ENCODE measurements at regions not wholly inside any gene's neighbourhood (a gene's known extent, or its start where the extent isn't known, plus 50 kb on each side); places are given as distances from the start of the nearest gene placed in this dataset.

DNA sequence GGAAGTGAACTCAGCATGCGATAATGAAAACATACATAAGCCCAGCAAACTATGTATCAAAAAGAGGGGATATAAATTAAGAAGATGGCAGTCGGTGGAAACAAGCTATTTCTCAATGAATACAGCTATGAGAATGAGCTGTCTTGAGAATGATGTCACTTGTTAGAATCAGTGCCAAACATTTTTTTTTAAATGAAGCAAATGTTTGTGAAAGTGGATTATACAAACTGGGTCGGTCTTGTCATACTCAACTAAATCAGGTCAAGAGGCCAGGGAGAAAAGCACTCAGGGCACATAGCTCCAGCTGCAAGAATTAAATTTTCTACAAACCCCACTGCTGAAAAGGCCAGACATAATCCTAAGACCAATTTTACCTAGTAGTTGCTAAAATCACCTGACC, 1048.4 kb downstream of the SLITRK1 start:
- Histone ChIP-seq H3K27me3 (ENCODE audit: control insufficient read depth, insufficient read depth, low read length) (no peaks in the 10 kb centered on the region), H3K36me3 (ENCODE audit: control insufficient read depth in 2 of 3, insufficient read depth in 3 of 3, low read length in 3 of 3) (no peaks in the 10 kb centered on the region), H3K4me3 (ENCODE audit: low read length in 3 of 3) (no peak overlapping the region), H3K9me3 (ENCODE audit: control insufficient read depth in 2 of 3, insufficient read depth in 1 of 3, low read length in 3 of 3) (no peaks in the 10 kb centered on the region), H3K4me1 (ENCODE audit: control insufficient read depth in 2 of 3, insufficient read depth in 2 of 3, low read depth in 1 of 3, low read length in 3 of 3) (no peaks in the 10 kb centered on the region), H3K9ac (ENCODE audit: low read length in 3 of 3) (no peak overlapping the region), H3K27ac (ENCODE audit: low read depth in 2 of 2, low read length in 2 of 2) (no peak overlapping the region)
- intact Hi-C loops (cut with DNase I) = no loop called here
- FAIRE-seq (no peak), DNase-seq (no peak)
- TF ChIP-seq, protein P1, sequence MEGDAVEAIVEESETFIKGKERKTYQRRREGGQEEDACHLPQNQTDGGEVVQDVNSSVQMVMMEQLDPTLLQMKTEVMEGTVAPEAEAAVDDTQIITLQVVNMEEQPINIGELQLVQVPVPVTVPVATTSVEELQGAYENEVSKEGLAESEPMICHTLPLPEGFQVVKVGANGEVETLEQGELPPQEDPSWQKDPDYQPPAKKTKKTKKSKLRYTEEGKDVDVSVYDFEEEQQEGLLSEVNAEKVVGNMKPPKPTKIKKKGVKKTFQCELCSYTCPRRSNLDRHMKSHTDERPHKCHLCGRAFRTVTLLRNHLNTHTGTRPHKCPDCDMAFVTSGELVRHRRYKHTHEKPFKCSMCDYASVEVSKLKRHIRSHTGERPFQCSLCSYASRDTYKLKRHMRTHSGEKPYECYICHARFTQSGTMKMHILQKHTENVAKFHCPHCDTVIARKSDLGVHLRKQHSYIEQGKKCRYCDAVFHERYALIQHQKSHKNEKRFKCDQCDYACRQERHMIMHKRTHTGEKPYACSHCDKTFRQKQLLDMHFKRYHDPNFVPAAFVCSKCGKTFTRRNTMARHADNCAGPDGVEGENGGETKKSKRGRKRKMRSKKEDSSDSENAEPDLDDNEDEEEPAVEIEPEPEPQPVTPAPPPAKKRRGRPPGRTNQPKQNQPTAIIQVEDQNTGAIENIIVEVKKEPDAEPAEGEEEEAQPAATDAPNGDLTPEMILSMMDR (IDR thresholded peaks at IDR 0.05; ENCODE audit: borderline replicate concordance, extremely low read depth, insufficient read depth) = no peak

DNA sequence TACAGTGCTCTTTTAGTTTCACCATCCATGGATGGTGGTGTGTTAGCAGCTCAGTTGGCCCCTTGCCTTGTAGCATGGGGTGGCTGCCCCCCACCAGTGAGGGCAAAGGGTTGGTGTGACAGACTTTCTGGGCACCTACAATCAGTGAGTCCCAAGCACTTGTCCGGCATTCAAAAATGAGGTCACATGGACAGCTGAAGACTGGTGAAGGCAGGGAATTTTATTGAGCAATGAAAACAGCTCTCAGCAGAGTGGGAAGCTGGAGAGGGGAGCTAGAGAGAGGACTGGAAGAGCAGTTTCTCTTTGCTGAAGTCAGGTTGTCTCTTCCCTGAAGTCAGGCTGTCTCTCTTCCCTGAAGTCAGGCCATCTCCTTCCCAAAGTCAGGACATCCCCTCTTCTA, 1053.2 kb downstream of the SLITRK1 start:
- Histone ChIP-seq H3K4me1 (ENCODE audit: control insufficient read depth in 2 of 3, insufficient read depth in 2 of 3, low read depth in 1 of 3, low read length in 3 of 3) (no peaks in the 10 kb centered on the region), H3K9ac (ENCODE audit: low read length in 3 of 3) (no peak overlapping the region), H3K4me3 (ENCODE audit: low read length in 3 of 3) (no peak overlapping the region), H3K9me3 (ENCODE audit: control insufficient read depth in 2 of 3, insufficient read depth in 1 of 3, low read length in 3 of 3) (no peaks in the 10 kb centered on the region), H3K36me3 (ENCODE audit: control insufficient read depth in 2 of 3, insufficient read depth in 3 of 3, low read length in 3 of 3) (no peaks in the 10 kb centered on the region), H3K27ac (ENCODE audit: low read depth in 2 of 2, low read length in 2 of 2) (no peak overlapping the region), H3K27me3 (ENCODE audit: control insufficient read depth, insufficient read depth, low read length) (no peaks in the 10 kb centered on the region)
- FAIRE-seq = no peak
- TF ChIP-seq, protein P1 (IDR thresholded peaks at IDR 0.05; ENCODE audit: borderline replicate concordance, extremely low read depth, insufficient read depth) = no peak
- intact Hi-C loops (cut with DNase I) = no loop called here
- no peak for DNase-seq

DNA sequence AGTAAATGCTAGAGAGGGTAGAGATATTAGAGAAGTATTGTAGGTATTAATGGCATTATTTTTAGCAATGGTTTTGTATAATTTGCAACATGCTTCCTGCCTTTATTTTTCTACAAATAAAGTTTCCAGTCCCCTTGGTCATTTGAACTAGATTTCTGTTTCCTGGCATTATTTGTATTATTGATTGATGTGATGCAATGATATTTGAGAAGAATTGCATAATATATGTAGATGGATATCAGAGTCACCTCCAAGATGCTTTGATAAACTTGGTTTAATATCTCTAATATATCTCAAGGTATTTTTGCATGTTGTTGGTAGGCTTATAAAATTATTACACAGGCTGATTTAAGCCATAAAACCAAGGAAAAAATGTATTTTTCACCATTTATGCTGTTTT, 1054.5 kb downstream of the SLITRK1 start:
- H3K4me3 ChIP-seq (ENCODE audit: low read length in 3 of 3) = no peak overlapping the region

More for the DNA sequence above, 1054.5 kb downstream of the SLITRK1 start:
- DNase-seq (no peak), FAIRE-seq (no peak)
- Histone ChIP-seq H3K27ac (ENCODE audit: low read depth in 2 of 2, low read length in 2 of 2) (no peak overlapping the region), H3K36me3 (ENCODE audit: control insufficient read depth in 2 of 3, insufficient read depth in 3 of 3, low read length in 3 of 3) (no peaks in the 10 kb centered on the region), H3K27me3 (ENCODE audit: control insufficient read depth, insufficient read depth, low read length) (no peaks in the 10 kb centered on the region), H3K9ac (ENCODE audit: low read length in 3 of 3) (no peak overlapping the region), H3K9me3 (ENCODE audit: control insufficient read depth in 2 of 3, insufficient read depth in 1 of 3, low read length in 3 of 3) (no peaks in the 10 kb centered on the region), H3K4me1 (ENCODE audit: control insufficient read depth in 2 of 3, insufficient read depth in 2 of 3, low read depth in 1 of 3, low read length in 3 of 3) (no peaks in the 10 kb centered on the region)
- TF ChIP-seq, protein P1 (IDR thresholded peaks at IDR 0.05; ENCODE audit: borderline replicate concordance, extremely low read depth, insufficient read depth) = no peak
- intact Hi-C loops (cut with DNase I) = no loop called here
